GM12874 (cell line): ENCODE measurements at regions not wholly inside any gene's neighbourhood (a gene's known extent, or its start where the extent isn't known, plus 50 kb on each side); places are given as distances from the start of the nearest gene placed in this dataset.

Experiments used
- TF ChIP-seq, protein P1 (sequence below): IDR thresholded peaks from 2 replicates; pipeline ENCODE4 v1.5.1; 2011; ENCODE audit warnings: low read depth, mild to moderate bottlenecking, control low read depth, low read length, moderate library complexity; ENCODE audit not compliant: insufficient read depth

DNA sequence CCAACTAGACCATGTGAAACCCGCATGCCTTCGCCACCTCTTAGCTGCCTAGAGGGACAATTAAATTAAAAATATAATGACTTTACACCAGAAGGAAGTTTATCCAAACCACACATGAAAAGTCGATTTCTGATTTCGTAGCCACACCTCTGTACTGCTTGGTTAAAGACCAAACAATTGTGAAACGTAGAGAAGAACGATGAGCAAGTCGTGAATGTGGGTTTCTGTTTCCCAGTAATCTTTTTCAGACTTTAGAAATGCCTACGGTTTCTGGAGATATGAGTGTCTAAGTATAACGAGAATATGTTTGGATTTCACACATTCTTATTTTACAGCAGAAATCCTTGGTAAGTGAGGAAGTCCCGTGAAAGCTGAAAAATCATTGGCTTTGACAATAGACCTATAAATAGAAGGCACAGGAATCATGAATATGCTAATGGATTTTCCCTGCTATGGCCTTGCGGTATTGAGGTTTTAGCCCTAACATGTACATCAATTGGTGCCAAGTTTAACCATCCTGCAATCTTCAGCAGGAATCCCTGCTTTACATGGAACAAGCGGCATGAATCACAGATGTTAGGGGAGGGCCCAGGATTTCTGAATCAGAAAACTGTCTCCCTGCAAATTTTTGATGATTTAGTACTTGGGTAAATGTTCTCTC lies 105.6 kb downstream of the TTC32 start:
- TF ChIP-seq, protein P1, sequence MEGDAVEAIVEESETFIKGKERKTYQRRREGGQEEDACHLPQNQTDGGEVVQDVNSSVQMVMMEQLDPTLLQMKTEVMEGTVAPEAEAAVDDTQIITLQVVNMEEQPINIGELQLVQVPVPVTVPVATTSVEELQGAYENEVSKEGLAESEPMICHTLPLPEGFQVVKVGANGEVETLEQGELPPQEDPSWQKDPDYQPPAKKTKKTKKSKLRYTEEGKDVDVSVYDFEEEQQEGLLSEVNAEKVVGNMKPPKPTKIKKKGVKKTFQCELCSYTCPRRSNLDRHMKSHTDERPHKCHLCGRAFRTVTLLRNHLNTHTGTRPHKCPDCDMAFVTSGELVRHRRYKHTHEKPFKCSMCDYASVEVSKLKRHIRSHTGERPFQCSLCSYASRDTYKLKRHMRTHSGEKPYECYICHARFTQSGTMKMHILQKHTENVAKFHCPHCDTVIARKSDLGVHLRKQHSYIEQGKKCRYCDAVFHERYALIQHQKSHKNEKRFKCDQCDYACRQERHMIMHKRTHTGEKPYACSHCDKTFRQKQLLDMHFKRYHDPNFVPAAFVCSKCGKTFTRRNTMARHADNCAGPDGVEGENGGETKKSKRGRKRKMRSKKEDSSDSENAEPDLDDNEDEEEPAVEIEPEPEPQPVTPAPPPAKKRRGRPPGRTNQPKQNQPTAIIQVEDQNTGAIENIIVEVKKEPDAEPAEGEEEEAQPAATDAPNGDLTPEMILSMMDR = no peak

DNA sequence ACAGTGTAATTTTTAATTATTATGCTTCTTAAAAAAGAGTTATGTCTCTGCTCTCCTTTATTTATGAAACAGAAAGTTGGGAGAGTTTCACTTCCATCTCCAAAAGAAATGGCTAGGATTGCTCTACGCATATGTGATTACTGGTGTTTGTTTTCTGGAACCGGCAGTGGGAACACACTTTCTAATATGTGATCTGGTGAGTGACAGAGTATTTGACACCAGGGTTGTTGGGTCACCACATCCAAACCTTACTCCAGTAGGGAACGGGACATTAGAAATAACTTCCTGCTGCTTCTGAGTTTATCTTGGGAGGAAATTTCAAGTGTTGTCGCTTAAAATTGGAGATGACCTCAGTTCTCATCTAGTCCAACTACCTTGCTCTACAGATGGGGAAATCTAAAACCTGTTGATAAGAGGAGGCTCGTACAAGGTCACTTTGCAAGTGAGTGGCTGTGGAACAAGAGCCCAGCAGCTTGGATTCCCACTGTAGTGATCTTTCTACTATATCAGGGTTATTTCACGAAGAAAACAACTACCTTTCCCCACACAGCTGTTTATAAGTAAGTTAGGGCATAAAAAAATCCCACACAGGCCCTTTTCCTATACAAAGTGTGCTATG lies 108.5 kb downstream of the TTC32 start:
- TF ChIP-seq, protein P1 = no peak

DNA sequence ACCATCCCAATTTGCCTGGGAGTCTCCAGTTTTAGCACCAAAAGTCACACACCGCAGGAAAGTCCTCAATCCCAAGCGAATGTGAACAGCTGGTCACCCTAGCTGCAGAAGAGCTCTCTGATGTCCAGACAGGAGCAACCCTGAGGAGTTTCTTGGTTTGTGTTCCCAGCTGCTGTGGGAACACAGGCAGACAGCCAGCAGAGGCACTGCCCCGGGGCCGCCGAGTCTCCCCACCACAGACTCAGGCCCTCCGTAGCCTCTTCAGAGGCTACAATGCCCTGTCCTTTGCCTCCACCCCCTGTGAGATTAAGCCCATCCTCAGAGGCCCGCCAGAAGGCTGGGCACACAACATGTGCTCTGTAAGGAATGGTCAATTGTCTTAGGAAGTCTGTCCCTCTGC lies 111.5 kb downstream of the TTC32 start:
- TF ChIP-seq, protein P1 = no peak

DNA sequence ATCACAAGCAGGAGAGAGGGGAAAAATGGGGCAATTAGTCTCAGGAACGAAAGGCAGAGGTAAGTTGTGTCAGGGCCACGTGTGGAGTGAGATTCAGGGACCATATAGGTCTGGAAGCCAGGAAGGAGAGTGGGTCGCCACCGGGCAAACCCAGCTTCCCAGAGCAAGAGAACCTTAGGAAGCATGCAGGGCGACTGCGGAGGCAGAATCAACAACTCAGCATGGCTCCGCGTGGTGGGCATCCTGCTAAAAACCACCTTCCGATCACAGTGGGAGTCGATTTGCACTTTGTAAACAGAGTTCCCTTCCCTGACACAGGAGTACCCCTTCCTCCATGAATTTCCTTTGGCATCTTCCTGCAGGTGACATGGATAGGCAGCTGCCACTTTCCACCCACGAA lies 114.6 kb downstream of the TTC32 start:
- TF ChIP-seq, protein P1 = no peak

DNA sequence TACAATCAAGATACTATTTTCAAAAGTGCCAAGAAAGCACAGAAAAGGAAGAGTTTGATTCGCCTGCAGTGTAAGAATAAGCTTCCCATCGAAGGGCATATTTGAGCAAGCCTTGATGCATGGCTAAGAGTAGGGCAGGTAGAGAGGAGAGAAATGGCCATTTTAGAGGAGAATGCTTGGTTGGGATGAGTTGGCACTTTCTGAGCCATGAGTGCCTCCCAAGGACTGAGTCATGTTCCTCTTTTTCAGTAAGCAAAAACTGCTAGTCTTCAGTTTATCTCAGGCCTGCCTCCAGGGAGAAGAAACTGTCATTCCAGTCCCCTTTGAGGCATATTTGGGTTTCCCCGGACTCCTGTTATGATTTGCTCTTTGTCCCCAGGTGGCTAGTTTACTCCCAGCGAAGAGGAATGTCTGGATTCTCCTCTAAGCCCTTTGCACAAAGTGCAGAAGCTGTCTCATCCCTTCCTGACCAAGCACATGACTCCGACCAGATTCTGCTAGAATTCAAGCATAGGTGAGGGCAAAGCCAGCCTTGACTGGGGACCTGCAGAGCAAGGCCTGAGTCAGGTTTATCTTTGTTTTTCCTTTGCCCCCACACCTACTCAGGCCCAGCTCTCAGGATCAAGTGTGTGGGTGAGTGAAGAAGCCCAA lies 115.2 kb downstream of the TTC32 start:
- TF ChIP-seq, protein P1 = no peak

DNA sequence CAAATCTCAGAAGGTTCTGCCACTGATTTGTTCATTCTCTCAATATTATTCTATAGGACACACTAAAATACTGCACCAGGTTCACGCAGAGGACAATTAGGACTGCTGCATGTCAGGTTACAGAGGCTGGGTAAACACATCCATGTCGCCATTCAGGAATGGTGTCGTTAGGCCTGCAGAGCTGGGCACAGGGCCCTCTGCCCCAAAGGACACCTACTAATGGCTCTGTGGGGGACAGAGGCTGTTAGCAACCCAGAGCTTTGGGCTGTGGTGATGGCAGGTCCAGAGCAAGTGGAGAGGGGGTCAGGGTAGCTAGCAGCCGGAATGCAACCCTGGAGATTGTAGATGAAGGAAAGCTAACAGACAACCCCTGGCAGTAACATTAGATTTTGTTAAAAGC lies 115.9 kb downstream of the TTC32 start:
- TF ChIP-seq, protein P1 = no peak

DNA sequence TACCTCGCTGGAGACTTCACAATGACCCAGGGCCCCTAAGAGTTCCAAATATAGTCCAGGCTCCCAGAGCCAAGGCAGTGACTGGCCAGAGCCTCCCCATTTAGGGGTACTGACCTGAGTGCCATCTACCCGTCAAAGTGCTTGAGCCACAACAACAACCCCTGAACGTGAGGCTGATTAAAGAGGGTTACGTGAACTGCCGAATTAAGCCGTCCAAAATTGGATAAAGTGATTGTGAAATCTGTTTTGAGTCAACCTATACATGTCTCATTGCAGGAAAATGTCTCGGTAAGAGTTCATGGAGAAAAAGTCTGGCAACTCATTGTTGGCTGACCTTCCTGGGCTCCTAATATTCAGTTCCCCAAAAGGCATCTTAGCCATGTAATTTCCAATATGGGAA lies 116.3 kb downstream of the TTC32 start:
- TF ChIP-seq, protein P1 = no peak
